ENCODE measurements at regions not wholly inside any gene's neighbourhood (a gene's known extent, or its start where the extent isn't known, plus 50 kb on each side); places are given as distances from the start of the nearest gene placed in this dataset.
A peak's percentile ranks its signal among the peaks of the same experiment; 100 is the strongest.
"Not testable (repeated sequence)": the region's sequence is repeated elsewhere in the genome, so short reads cannot be mapped to it uniquely, and the experiment has no call there.

DNA sequence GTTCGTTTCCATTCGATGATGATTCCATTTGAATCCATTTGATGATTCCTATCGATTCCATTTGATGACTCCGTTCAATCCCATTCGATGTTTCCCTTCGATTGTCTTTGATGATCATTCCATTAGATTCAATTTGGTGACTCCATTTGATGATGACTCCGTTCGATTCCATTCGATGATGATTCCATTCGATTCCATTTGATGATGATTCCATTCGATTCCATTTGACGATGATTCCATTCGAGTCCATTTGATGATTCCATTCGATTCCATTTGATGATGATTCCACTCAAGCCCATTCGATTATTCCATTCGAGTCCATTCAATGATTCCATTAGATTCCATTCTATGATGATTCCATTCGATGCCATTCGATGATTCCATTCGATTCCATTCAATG, 2730.6 kb downstream of the RPIA start:
- in situ Hi-C loops (cut with MboI; ENCODE audit: low pct_unique_long_range_greater_than_20kb, low sequenced_read_pairs); DNase-seq: not testable (repeated sequence)

GRCh38 chr2:91427148-91427547, 2735.7 kb downstream of the RPIA start:
- DNase-seq; in situ Hi-C loops (cut with MboI; ENCODE audit: low pct_unique_long_range_greater_than_20kb, low sequenced_read_pairs): not testable (repeated sequence)

DNA sequence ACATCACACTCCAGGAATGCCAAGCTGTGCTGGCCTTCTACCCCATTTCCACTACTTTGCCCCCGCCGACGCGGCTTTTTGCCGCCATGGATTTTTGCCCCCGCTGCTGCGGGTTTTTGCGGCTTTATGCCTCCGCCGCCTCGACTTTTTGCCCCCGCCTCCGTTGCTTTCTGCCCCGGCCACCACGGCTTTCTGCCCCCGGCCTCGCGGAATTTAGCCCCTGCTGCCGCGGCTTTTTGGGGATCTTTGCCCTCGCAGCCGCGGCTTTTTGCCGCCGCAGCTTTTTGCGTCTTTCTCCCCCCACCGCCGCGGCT, 2750.4 kb downstream of the RPIA start:
- DNase-seq; in situ Hi-C loops (cut with MboI; ENCODE audit: low pct_unique_long_range_greater_than_20kb, low sequenced_read_pairs): not testable (repeated sequence)

- in situ Hi-C loops (cut with MboI; ENCODE audit: low pct_unique_long_range_greater_than_20kb, low sequenced_read_pairs) = no loop called here
- DNase-seq = no peak
These were observed 2750.9 kb downstream of the RPIA start for GRCh38 chr2:91442246-91442905.

GRCh38 chr2:91442906-91443729, 2751.6 kb downstream of the RPIA start:
- in situ Hi-C loops (cut with MboI; ENCODE audit: low pct_unique_long_range_greater_than_20kb, low sequenced_read_pairs); DNase-seq: not testable (repeated sequence)

DNA sequence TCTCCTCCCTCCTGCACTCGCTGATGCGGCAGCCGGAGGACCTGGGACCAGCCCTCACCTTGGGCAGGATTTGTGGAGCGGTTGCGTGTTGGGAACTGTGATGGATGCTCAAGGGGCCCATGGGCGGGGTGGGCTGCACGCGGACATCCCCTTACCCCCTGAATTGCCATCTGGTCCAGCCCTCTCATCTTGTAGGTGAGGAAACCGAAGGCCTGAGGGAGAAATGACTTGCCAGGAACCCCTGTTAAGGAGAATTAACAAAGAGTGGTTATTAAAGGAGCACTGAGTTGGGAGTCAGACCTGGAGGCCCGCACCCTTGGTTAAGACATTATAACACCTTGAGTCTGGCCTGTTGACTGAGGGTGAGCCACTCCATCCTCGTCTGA, 2752.2 kb downstream of the RPIA start:
- DNase-seq; in situ Hi-C loops (cut with MboI; ENCODE audit: low pct_unique_long_range_greater_than_20kb, low sequenced_read_pairs): not testable (repeated sequence)

DNA sequence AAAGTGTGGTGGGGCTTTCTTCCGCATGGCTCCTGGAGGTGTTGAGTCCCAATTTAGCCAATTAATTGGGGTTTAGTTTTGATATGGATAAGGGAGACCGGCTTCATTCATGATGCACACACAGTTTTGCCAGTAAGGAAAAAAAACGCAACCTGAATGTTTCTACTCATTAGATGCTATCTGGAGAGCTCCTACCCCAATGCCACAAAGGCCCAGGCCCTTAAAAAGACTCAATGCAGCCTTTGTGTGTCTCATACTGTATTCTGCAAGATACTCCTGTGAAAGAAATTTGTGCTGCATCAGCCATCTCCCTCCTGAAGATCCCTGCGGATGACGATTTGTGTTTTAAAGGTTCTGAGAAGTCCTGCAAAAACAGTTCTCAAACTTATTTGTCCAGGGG, 2754.2 kb downstream of the RPIA start:
- DNase-seq; in situ Hi-C loops (cut with MboI; ENCODE audit: low pct_unique_long_range_greater_than_20kb, low sequenced_read_pairs): not testable (repeated sequence)

- DNase-seq; in situ Hi-C loops (cut with MboI; ENCODE audit: low pct_unique_long_range_greater_than_20kb, low sequenced_read_pairs): not testable (repeated sequence)
These were observed 2755.0 kb downstream of the RPIA start for GRCh38 chr2:91446489-91446888.

- in situ Hi-C loops (cut with MboI; ENCODE audit: low pct_unique_long_range_greater_than_20kb, low sequenced_read_pairs); DNase-seq: not testable (repeated sequence)
These were observed 2755.4 kb downstream of the RPIA start for GRCh38 chr2:91446915-91447314.

DNA sequence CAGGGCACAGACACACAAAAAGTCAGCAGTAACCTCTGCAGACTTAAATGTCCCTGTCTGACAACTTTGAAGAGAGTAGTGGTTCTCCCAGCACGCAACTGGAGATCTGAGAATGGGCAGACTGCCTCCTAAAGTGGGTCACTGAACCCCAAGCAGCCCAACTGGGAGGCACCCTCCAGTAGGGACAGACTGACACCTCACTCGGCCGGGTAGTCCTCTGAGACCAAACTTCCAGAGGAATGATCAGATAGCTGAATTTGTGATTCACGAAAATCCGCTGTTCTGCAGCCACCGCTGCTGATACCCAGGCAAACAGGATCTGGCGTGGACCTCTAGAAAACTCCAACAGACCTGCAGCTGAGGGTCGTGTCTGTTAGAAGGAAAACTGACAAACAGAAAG, 2756.0 kb downstream of the RPIA start:
- in situ Hi-C loops (cut with MboI; ENCODE audit: low pct_unique_long_range_greater_than_20kb, low sequenced_read_pairs); DNase-seq: not testable (repeated sequence)

- in situ Hi-C loops (cut with MboI; ENCODE audit: low pct_unique_long_range_greater_than_20kb, low sequenced_read_pairs); DNase-seq: not testable (repeated sequence)
These were observed 2770.8 kb downstream of the RPIA start for GRCh38 chr2:91462292-91462691.

GRCh38 chr2:91463007-91463406, 2771.5 kb downstream of the RPIA start:
- in situ Hi-C loops (cut with MboI; ENCODE audit: low pct_unique_long_range_greater_than_20kb, low sequenced_read_pairs); DNase-seq: not testable (repeated sequence)

GRCh38 chr2:91466780-91467363, 2775.4 kb downstream of the RPIA start:
- in situ Hi-C loops (cut with MboI; ENCODE audit: low pct_unique_long_range_greater_than_20kb, low sequenced_read_pairs); DNase-seq: not testable (repeated sequence)

GRCh38 chr2:91476244-91476935, 2784.9 kb downstream of the RPIA start:
- peak; percentile 11 for DNase-seq
- in situ Hi-C loops (cut with MboI; ENCODE audit: low pct_unique_long_range_greater_than_20kb, low sequenced_read_pairs) = not testable (repeated sequence)

DNA sequence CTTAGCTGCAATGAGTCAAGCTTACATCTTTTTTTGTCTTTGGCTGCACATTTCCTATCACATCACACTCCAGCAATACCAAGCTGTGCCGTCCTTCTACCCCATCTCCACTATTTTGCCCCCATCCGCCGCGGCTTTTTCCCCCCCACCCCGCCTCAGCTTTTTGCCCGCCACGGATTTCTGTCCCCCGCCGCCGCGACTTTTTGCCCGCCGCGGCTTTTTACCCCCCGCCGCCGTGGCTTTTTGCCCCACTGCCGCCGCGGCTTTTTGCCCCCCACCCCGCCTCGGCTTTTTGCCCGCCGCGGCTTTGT, 2785.4 kb downstream of the RPIA start:
- in situ Hi-C loops (cut with MboI; ENCODE audit: low pct_unique_long_range_greater_than_20kb, low sequenced_read_pairs); DNase-seq: not testable (repeated sequence)

GRCh38 chr2:91477291-91477690, 2785.8 kb downstream of the RPIA start:
- DNase-seq; in situ Hi-C loops (cut with MboI; ENCODE audit: low pct_unique_long_range_greater_than_20kb, low sequenced_read_pairs): not testable (repeated sequence)

DNA sequence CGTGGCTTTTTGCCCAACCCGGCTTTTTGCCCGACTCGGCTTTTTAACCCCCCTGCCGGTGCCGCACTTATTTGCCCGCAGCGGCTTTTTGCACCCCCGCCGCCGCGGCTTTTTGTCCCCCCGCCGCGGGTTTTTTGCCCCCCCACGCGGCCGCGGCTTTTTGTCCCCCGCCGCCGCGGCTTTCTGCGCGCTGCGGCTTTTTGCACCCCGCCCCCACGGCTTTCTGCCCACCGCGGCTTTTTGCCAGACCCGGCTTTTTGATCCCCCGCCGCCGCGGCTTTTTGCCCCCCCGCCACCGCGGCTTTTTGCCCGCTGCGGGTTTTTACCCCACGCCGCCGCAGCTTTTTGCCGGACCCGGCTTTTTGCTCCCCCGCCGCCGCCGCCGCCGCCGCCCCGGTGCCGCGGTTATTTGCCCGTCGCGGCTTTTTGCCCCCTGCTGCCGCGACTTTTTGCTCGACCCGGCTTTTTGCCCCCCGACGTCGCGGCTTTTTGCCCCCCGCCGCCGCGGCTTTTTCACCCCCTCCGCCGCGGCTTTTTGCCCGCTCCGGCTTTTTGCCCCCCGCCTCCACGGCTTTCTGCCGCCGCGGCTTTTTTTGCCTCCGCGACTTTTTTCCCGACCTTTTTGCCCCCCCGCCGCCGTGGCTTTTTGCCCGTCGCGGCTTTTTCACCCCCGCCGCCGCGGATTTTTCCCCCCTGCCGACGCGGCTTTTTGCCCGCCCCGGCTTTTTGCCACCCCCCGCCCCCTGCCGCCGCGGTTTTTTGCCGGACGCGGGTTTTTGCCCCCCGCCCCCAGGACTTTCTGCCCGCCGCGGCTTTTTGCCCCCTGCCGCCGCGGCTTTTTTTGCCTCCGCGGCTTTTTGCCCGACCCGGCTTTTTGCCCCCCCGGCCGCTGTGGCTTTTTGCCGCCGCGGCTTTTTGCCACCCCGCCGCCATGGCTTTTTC, 2786.5 kb downstream of the RPIA start:
- DNase-seq = peak; percentile 28
- in situ Hi-C loops (cut with MboI; ENCODE audit: low pct_unique_long_range_greater_than_20kb, low sequenced_read_pairs) = no loop called here

DNA sequence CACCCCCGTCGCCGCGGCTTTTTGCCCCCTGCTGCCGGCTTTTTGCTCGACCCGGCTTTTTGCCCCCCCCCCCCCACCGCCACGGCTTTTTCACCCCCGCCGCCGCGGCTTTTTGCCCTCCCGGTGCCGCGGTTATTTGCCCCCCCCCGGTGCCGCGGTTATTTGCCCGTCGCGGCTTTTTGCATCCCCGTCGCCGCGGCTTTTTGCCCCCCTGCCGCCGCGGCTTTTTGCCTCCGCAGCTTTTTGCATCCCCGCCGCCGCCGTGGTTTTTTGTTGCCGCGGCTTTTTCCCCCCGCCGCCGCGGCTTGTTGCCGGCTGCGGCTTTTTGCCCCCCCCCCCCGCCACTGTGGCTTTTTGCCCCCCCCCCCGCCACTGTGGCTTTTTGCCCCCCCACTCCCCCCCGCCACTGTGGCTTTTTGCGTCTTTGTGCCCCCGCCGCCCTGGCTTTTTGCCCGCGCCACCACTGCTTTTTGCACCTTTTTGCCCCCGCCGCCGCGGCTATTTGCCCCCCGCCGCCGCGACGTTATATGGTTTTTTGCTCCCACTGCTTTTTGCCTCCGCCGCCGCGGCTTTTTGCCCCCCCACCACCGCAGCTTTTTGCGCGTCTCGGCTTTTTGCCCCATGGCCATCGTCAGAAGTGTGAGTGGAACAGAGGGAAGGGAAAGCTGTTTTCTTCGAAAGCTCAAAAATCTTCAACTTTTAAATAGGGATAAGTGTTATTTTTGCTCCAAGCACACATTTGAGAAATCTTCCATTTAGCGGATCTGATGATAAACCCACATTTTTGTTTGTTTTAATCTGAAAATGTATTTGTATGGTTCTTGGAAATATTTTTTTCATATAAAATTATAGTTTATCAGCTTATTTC, 2787.6 kb downstream of the RPIA start:
- in situ Hi-C loops (cut with MboI; ENCODE audit: low pct_unique_long_range_greater_than_20kb, low sequenced_read_pairs); DNase-seq: not testable (repeated sequence)
